ENCODE measurements at regions not wholly inside any gene's neighbourhood (a gene's known extent, or its start where the extent isn't known, plus 50 kb on each side); places are given as distances from the start of the nearest gene placed in this dataset.

- no peak for DNase-seq (ENCODE audit: extremely low read depth, low read depth)
Observed at GRCh38 chr9:79968533-79968932, 396.8 kb downstream of the TLE4 start.

- DNase-seq (ENCODE audit: extremely low read depth, low read depth): no peak
Observed at GRCh38 chr9:79962836-79963235, 391.1 kb downstream of the TLE4 start.

- no peak for DNase-seq (ENCODE audit: extremely low read depth, low read depth)
Observed at GRCh38 chr9:79962150-79962549, 390.4 kb downstream of the TLE4 start.

GRCh38 chr9:79955300-79955699, 383.5 kb downstream of the TLE4 start:
- DNase-seq (ENCODE audit: extremely low read depth, low read depth): no peak

- DNase-seq (ENCODE audit: extremely low read depth, low read depth): no peak
Observed at GRCh38 chr9:79953908-79954307, 382.1 kb downstream of the TLE4 start.

GRCh38 chr9:79952401-79952800, 380.6 kb downstream of the TLE4 start:
- no peak for DNase-seq (ENCODE audit: extremely low read depth, low read depth)

- no peak for DNase-seq (ENCODE audit: extremely low read depth, low read depth)
Observed at GRCh38 chr9:79946712-79947111, 374.9 kb downstream of the TLE4 start.

GRCh38 chr9:79945495-79945894, 373.7 kb downstream of the TLE4 start:
- no peak for DNase-seq (ENCODE audit: extremely low read depth, low read depth)

GRCh38 chr9:79945016-79945415, 373.3 kb downstream of the TLE4 start:
- no peak for DNase-seq (ENCODE audit: extremely low read depth, low read depth)

- no peak for DNase-seq (ENCODE audit: extremely low read depth, low read depth)
Observed at GRCh38 chr9:79940919-79941318, 369.2 kb downstream of the TLE4 start.

- no peak for DNase-seq (ENCODE audit: extremely low read depth, low read depth)
Observed at GRCh38 chr9:79939819-79940218, 368.1 kb downstream of the TLE4 start.

- no peak for DNase-seq (ENCODE audit: extremely low read depth, low read depth)
Observed at GRCh38 chr9:79936336-79936735, 364.6 kb downstream of the TLE4 start.

GRCh38 chr9:79929285-79929684, 357.5 kb downstream of the TLE4 start:
- no peak for DNase-seq (ENCODE audit: extremely low read depth, low read depth)

- DNase-seq (ENCODE audit: extremely low read depth, low read depth): no peak
Observed at GRCh38 chr9:79928661-79929223, 357.0 kb downstream of the TLE4 start.

- DNase-seq (ENCODE audit: extremely low read depth, low read depth): no peak
Observed at GRCh38 chr9:79925326-79925725, 353.6 kb downstream of the TLE4 start.

- no peak for DNase-seq (ENCODE audit: extremely low read depth, low read depth)
Observed at GRCh38 chr9:79924836-79925235, 353.1 kb downstream of the TLE4 start.

- DNase-seq (ENCODE audit: extremely low read depth, low read depth): no peak
Observed at GRCh38 chr9:79917421-79917820, 345.7 kb downstream of the TLE4 start.

- no peak for DNase-seq (ENCODE audit: extremely low read depth, low read depth)
Observed at GRCh38 chr9:79913867-79914266, 342.1 kb downstream of the TLE4 start.

- no peak for DNase-seq (ENCODE audit: extremely low read depth, low read depth)
Observed at GRCh38 chr9:79912318-79913070, 340.7 kb downstream of the TLE4 start.

- no peak for DNase-seq (ENCODE audit: extremely low read depth, low read depth)
Observed at GRCh38 chr9:79911724-79912123, 340.0 kb downstream of the TLE4 start.

GRCh38 chr9:79902825-79903600, 331.2 kb downstream of the TLE4 start:
- DNase-seq (ENCODE audit: extremely low read depth, low read depth): no peak

GRCh38 chr9:79900754-79901153, 329.0 kb downstream of the TLE4 start:
- no peak for DNase-seq (ENCODE audit: extremely low read depth, low read depth)
